ENCODE measurements at regions not wholly inside any gene's neighbourhood (a gene's known extent, or its start where the extent isn't known, plus 50 kb on each side); places are given as distances from the start of the nearest gene placed in this dataset.
A peak's percentile ranks its signal among the peaks of the same experiment; 100 is the strongest.

DNA sequence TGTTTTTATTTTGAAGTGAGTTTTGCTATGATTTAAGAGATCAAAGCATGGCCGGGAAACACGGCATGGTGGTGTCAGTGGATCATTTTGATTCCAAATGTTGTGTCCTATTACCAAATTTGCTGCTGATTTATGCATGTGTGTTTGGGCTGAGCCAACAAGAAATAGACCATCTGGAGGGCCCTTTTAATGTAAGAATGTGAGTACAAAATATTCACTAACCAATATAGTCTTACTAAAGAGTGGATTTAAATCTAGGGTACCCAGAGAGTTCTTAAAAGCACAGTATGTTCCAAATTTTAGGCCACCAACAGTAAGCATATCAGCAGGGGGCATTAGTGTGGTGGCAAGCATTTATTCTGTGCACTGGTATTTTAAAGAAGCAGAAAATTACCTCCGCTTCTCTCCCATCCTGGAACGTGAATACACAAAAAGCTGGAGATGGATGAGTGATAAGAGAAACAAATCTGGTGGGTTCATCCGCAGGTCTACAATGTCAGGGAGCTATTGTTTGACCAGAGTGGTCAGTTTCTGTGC is 444.4 kb upstream of the IGFBP7 start:
- no peaks in the 10 kb centered on the region for H4K20me1 ChIP-seq (ENCODE audit: insufficient read depth)
- no peak for TF ChIP-seq EP300 (conservative IDR thresholded peaks at IDR 0.05; ENCODE audit: poor library complexity, severe bottlenecking)
- TF ChIP-seq, protein P1, sequence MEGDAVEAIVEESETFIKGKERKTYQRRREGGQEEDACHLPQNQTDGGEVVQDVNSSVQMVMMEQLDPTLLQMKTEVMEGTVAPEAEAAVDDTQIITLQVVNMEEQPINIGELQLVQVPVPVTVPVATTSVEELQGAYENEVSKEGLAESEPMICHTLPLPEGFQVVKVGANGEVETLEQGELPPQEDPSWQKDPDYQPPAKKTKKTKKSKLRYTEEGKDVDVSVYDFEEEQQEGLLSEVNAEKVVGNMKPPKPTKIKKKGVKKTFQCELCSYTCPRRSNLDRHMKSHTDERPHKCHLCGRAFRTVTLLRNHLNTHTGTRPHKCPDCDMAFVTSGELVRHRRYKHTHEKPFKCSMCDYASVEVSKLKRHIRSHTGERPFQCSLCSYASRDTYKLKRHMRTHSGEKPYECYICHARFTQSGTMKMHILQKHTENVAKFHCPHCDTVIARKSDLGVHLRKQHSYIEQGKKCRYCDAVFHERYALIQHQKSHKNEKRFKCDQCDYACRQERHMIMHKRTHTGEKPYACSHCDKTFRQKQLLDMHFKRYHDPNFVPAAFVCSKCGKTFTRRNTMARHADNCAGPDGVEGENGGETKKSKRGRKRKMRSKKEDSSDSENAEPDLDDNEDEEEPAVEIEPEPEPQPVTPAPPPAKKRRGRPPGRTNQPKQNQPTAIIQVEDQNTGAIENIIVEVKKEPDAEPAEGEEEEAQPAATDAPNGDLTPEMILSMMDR (IDR thresholded peaks at IDR 0.05; ENCODE audit: poor library complexity, severe bottlenecking) = no peak
- TF ChIP-seq MXI1 (conservative IDR thresholded peaks at IDR 0.05; ENCODE audit: poor library complexity, severe bottlenecking) = no peak
- TF ChIP-seq RAD21 (conservative IDR thresholded peaks at IDR 0.05) = no peak
- no peak for TF ChIP-seq POLR2AphosphoS5 (IDR thresholded peaks at IDR 0.05)
- H3K9ac ChIP-seq (ENCODE audit: low read length) = no peak overlapping the region
- H3K27me3 ChIP-seq (ENCODE audit: insufficient read depth, low read depth, low read length) = no peaks in the 10 kb centered on the region
- H3K27ac ChIP-seq (ENCODE audit: low read length) = no peak overlapping the region
- H3K4me3 ChIP-seq (ENCODE audit: low read length) = no peak overlapping the region
- no peaks in the 10 kb centered on the region for H3K9me3 ChIP-seq (ENCODE audit: low read length)
- no peaks in the 10 kb centered on the region for H3K9me2 ChIP-seq (ENCODE audit: insufficient read depth, low read length)
- H3F3A ChIP-seq (ENCODE audit: insufficient read depth, low read length, poor library complexity, severe bottlenecking) = no peaks in the 10 kb centered on the region
- no peaks in the 10 kb centered on the region for H3K36me3 ChIP-seq (ENCODE audit: insufficient read depth, low read length)
- H3K79me2 ChIP-seq (replicated peaks; ENCODE audit: insufficient read depth, low read length) = no peaks in the 10 kb centered on the region
- H3K4me2 ChIP-seq (ENCODE audit: low read length) = no peak overlapping the region
- no peak overlapping the region for H2AFZ ChIP-seq (ENCODE audit: low read depth, low read length)

DNA sequence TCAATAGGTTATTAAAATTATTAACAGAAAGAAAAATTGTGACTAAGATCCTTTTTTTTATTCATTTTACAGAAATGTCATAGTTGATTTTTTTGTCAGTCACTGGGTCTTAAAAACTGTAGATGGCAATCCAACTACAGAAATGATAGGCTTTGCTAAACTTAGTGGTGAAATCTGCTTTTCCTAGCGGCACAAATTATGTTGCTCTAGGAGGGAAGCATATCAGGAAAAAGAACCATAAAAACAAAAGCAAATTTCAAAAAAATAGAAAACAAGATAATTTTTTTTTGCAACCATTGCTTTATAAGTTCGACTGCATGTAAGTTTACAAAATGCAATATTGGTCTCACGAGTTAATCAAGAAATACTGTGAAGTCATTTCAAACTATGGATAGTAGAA is 443.5 kb upstream of the IGFBP7 start:
- H3K79me2 ChIP-seq (replicated peaks; ENCODE audit: insufficient read depth, low read length) = no peaks in the 10 kb centered on the region
- no peak overlapping the region for H3K27ac ChIP-seq (ENCODE audit: low read length)

More for the DNA sequence above, 443.5 kb upstream of the IGFBP7 start:
- Histone ChIP-seq H3K36me3 (ENCODE audit: insufficient read depth, low read length) (no peaks in the 10 kb centered on the region), H2AFZ (ENCODE audit: low read depth, low read length) (no peak overlapping the region), H4K20me1 (ENCODE audit: insufficient read depth) (no peaks in the 10 kb centered on the region), H3K4me3 (ENCODE audit: low read length) (no peak overlapping the region), H3K4me2 (ENCODE audit: low read length) (no peak overlapping the region), H3K9me3 (ENCODE audit: low read length) (no peaks in the 10 kb centered on the region), H3K9ac (ENCODE audit: low read length) (no peak overlapping the region), H3K27me3 (ENCODE audit: insufficient read depth, low read depth, low read length) (no peaks in the 10 kb centered on the region), H3K9me2 (ENCODE audit: insufficient read depth, low read length) (no peaks in the 10 kb centered on the region), H3F3A (ENCODE audit: insufficient read depth, low read length, poor library complexity, severe bottlenecking) (no peaks in the 10 kb centered on the region)
- no peak for TF ChIP-seq POLR2AphosphoS5 (IDR thresholded peaks at IDR 0.05)
- TF ChIP-seq, protein P1 (IDR thresholded peaks at IDR 0.05; ENCODE audit: poor library complexity, severe bottlenecking) = peak; percentile 66
- TF ChIP-seq TAF1 (IDR thresholded peaks at IDR 0.05; ENCODE audit: low read depth) = no peak
- TF ChIP-seq MXI1 (conservative IDR thresholded peaks at IDR 0.05; ENCODE audit: poor library complexity, severe bottlenecking) = no peak
- no peak for TF ChIP-seq EZH2 (IDR thresholded peaks at IDR 0.05; ENCODE audit: borderline replicate concordance, insufficient read depth, low read length, poor library complexity, severe bottlenecking)
- TF ChIP-seq EP300 (conservative IDR thresholded peaks at IDR 0.05; ENCODE audit: poor library complexity, severe bottlenecking) = no peak
- TF ChIP-seq, protein P2, sequence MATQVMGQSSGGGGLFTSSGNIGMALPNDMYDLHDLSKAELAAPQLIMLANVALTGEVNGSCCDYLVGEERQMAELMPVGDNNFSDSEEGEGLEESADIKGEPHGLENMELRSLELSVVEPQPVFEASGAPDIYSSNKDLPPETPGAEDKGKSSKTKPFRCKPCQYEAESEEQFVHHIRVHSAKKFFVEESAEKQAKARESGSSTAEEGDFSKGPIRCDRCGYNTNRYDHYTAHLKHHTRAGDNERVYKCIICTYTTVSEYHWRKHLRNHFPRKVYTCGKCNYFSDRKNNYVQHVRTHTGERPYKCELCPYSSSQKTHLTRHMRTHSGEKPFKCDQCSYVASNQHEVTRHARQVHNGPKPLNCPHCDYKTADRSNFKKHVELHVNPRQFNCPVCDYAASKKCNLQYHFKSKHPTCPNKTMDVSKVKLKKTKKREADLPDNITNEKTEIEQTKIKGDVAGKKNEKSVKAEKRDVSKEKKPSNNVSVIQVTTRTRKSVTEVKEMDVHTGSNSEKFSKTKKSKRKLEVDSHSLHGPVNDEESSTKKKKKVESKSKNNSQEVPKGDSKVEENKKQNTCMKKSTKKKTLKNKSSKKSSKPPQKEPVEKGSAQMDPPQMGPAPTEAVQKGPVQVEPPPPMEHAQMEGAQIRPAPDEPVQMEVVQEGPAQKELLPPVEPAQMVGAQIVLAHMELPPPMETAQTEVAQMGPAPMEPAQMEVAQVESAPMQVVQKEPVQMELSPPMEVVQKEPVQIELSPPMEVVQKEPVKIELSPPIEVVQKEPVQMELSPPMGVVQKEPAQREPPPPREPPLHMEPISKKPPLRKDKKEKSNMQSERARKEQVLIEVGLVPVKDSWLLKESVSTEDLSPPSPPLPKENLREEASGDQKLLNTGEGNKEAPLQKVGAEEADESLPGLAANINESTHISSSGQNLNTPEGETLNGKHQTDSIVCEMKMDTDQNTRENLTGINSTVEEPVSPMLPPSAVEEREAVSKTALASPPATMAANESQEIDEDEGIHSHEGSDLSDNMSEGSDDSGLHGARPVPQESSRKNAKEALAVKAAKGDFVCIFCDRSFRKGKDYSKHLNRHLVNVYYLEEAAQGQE (IDR thresholded peaks at IDR 0.05; ENCODE audit: borderline replicate concordance) = peak; percentile 57
- peak; percentile 72 for TF ChIP-seq SMC3 (conservative IDR thresholded peaks at IDR 0.05; ENCODE audit: poor library complexity)
- TF ChIP-seq RAD21 (conservative IDR thresholded peaks at IDR 0.05) = peak; percentile 80
